GM12801 (cell line): ENCODE measurements at regions not wholly inside any gene's neighbourhood (a gene's known extent, or its start where the extent isn't known, plus 50 kb on each side); places are given as distances from the start of the nearest gene placed in this dataset.

Experiments used
- TF ChIP-seq, protein P1 (sequence below): IDR thresholded peaks from one replicate; pipeline ENCODE4 v1.5.1; 2011; ENCODE audit warnings: control low read depth; ENCODE audit not compliant: insufficient read length; ENCODE audit errors: extremely low read depth

DNA sequence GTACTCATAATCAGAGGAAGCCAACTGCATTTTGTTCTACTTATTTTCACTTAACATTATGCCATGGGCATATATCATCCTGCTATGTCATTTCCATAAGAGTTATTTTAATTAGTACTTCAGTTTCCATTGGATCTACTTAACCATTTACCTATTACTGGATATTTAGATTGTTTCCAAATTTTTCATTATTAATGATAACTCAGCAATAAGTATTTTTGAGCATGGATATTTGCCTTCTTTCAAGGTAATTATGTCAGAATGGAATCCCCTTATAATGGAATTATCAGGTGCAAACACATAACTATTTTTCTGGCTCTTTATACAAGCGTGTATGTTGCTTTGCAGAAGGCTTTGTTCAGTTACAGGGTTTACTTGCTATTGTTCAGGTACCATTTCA is 126.6 kb downstream of the RDH14 start:
- TF ChIP-seq, protein P1, sequence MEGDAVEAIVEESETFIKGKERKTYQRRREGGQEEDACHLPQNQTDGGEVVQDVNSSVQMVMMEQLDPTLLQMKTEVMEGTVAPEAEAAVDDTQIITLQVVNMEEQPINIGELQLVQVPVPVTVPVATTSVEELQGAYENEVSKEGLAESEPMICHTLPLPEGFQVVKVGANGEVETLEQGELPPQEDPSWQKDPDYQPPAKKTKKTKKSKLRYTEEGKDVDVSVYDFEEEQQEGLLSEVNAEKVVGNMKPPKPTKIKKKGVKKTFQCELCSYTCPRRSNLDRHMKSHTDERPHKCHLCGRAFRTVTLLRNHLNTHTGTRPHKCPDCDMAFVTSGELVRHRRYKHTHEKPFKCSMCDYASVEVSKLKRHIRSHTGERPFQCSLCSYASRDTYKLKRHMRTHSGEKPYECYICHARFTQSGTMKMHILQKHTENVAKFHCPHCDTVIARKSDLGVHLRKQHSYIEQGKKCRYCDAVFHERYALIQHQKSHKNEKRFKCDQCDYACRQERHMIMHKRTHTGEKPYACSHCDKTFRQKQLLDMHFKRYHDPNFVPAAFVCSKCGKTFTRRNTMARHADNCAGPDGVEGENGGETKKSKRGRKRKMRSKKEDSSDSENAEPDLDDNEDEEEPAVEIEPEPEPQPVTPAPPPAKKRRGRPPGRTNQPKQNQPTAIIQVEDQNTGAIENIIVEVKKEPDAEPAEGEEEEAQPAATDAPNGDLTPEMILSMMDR = no peak

DNA sequence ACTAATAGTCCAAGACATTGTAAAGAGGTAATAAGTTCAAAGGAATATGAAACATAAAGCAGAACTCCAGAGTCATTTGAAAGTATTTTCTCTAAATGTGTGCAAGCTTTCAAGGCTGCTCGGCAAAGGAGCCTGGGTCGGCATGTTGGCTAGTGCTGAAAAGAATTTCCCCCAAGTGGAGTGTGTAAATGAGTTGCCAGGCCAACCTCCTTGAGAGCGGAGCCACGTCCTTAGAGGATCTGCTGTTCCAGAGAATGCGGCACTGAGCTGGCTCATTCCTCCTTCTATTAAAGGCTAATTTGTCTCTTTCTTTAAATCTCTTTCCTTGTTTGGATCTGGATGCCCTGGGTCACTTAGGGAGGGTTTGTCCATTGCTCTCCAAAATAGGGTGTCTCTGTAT is 127.5 kb downstream of the RDH14 start:
- TF ChIP-seq, protein P1 = no peak

DNA sequence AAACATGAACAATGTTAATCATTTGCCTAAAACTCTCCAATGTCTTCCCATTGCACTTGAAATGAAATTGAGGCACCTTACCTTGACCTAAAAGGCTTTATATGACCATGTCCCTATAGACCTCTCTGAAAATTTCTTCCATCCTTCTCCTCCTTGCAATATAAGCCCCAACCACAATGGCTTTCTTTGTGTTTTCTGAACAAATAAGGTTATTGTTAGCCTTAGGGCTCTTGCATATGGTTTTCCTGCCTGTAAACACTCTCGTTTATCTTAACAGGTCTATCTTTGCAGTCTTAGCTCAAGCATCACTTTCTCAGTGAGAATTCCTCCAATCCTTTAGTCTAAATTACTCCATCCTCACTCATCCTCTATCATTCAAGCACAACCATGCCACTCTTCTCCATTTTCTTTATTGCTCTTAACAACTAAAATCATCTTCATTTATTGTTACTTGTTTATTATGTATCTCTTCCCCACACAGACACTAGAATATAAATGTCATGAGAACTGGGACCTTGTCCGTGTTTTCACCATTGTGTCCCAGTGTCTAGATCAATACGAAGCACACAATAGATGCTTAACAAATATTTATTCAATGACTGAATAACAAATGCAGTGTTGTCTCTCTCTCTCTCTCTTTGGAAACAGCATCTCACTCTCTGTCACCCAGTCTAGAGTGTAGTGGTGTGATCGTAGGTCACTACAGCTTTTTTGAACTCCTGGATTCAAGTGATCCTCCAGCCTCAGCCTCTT is 129.3 kb downstream of the RDH14 start:
- TF ChIP-seq, protein P1 = no peak

DNA sequence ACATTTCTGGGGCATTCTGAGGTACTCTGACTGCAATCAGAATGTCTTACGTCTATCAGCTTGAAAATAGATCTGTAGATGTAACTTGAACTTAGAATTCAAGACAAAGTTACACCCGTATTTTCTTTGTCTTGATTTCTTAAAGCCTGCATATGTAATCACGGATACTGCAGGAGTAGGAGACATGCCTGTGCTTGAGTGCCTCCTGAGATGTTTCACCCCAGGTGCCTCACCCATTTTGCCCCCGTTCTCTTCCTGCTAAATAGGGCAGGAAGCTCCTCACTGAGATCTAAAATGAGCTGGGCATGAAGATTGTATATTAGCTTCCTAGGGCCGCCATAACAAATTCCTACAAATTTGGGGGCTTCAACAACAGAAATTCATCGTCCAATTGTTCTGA is 131.9 kb downstream of the RDH14 start:
- TF ChIP-seq, protein P1 = no peak

DNA sequence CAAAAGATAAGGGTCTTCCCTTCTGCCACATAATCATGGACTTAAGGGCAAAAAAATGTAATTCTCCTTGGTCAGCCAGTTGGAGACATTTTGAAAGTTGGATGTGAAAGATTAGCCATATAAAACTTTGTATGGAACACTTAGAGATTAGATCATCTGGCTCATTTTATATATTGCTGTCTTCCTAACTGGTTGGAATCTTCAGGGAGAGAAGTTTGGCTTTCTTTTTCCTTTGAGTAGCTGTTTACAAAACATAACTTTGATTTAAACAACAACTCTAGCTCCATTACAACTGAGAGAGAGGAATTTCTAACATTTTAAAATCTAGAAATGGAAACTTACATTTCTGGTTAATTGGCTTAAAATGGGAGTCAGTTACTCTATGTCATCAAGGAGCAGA is 132.7 kb downstream of the RDH14 start:
- TF ChIP-seq, protein P1 = no peak

DNA sequence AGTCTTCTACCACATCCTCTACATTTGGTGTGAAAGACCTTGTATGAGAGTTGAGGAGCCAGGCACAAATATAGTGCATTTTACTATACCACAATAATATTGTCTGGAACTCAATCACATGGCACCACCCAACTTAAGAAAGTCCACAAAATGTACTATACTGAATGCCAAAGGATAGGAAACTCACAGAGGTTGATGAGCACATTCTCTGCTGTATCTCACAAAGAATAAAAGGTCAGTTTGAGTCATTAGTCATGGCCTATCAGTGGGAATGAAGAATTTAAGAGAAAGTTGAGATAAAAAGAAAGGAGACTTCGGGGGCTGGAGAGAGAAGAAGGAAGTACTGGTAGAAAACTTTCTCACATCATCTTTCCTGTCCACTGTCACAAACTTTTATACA is 134.3 kb downstream of the RDH14 start:
- TF ChIP-seq, protein P1 = no peak

DNA sequence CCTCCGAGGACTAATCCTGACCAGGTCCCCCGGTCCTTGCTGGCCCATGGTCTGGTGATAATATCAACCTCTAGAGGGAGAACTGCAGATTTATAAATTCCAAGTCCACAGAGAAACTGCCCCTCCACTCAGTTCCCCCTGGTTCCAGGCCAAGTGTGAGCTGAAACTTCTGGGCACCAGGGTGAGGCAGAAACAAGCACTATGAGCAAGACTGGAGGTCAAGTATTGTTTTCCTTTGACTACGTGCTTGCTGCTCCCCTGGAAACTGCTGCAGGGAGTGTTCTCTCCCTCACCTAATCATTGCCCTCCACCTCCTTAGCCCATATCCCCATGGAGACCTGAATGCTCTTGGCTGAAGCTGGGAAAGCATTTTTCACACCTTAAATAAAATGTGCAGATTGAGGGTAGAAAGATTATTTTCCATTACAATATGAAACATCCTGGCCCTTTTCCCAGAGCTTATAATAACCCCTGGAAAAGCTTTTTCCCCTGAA is 135.2 kb downstream of the RDH14 start:
- TF ChIP-seq, protein P1 = no peak
